ENCODE measurements at regions not wholly inside any gene's neighbourhood (a gene's known extent, or its start where the extent isn't known, plus 50 kb on each side); places are given as distances from the start of the nearest gene placed in this dataset.

GRCh38 chr17:51486885-51487520, 226.7 kb downstream of the UTP18 start:
- TF ChIP-seq REST (IDR thresholded peaks at IDR 0.05; ENCODE audit: insufficient replicate concordance, low read depth) (no peak), SPI1 (IDR thresholded peaks at IDR 0.05; ENCODE audit: borderline replicate concordance, low read depth) (no peak), GABPA (IDR thresholded peaks at IDR 0.05; ENCODE audit: low read depth) (no peak), POLR2AphosphoS5 (IDR thresholded peaks at IDR 0.05; ENCODE audit: low read depth) (no peak), CTCF (IDR thresholded peaks at IDR 0.05; ENCODE audit: insufficient read depth, low read length) (no peak)
- no peak for DNase-seq (ENCODE audit: low read depth in 1 of 2, low spot score in 1 of 2)
- H3K27me3 ChIP-seq (ENCODE audit: insufficient read depth, poor library complexity, severe bottlenecking) = no peaks in the 10 kb centered on the region
- H3K4me3 ChIP-seq (replicated peaks; ENCODE audit: insufficient read depth, low read length) = no peak overlapping the region
- no peak overlapping the region for H3K27ac ChIP-seq (replicated peaks)

- H3K4me3 ChIP-seq (replicated peaks; ENCODE audit: insufficient read depth, low read length) = no peak overlapping the region
- no peaks in the 10 kb centered on the region for H3K27me3 ChIP-seq (ENCODE audit: insufficient read depth, poor library complexity, severe bottlenecking)
- DNase-seq (ENCODE audit: low read depth in 1 of 2, low spot score in 1 of 2) = peak in 1 of 2 experiments; percentile 1
- no peak for TF ChIP-seq POLR2AphosphoS5 (IDR thresholded peaks at IDR 0.05; ENCODE audit: low read depth)
- no peak for TF ChIP-seq GABPA (IDR thresholded peaks at IDR 0.05; ENCODE audit: low read depth)
- TF ChIP-seq CTCF (IDR thresholded peaks at IDR 0.05; ENCODE audit: insufficient read depth, low read length) = no peak
- no peak for TF ChIP-seq REST (IDR thresholded peaks at IDR 0.05; ENCODE audit: insufficient replicate concordance, low read depth)
- TF ChIP-seq SPI1 (IDR thresholded peaks at IDR 0.05; ENCODE audit: borderline replicate concordance, low read depth) = no peak
- H3K27ac ChIP-seq (replicated peaks) = no peak overlapping the region
Measured at GRCh38 chr17:51487947-51488346, 227.6 kb downstream of the UTP18 start.

GRCh38 chr17:51491416-51491815, 231.1 kb downstream of the UTP18 start:
- Histone ChIP-seq H3K27ac (replicated peaks) (no peak overlapping the region), H3K4me3 (replicated peaks; ENCODE audit: insufficient read depth, low read length) (no peak overlapping the region), H3K27me3 (ENCODE audit: insufficient read depth, poor library complexity, severe bottlenecking) (peaks cover 2% of the 10 kb centered on the region)
- TF ChIP-seq REST (IDR thresholded peaks at IDR 0.05; ENCODE audit: insufficient replicate concordance, low read depth) (no peak), CTCF (IDR thresholded peaks at IDR 0.05; ENCODE audit: insufficient read depth, low read length) (no peak), SPI1 (IDR thresholded peaks at IDR 0.05; ENCODE audit: borderline replicate concordance, low read depth) (no peak), POLR2AphosphoS5 (IDR thresholded peaks at IDR 0.05; ENCODE audit: low read depth) (no peak), GABPA (IDR thresholded peaks at IDR 0.05; ENCODE audit: low read depth) (no peak)
- no peak for DNase-seq (ENCODE audit: low read depth in 1 of 2, low spot score in 1 of 2)
